ENCODE measurements at regions not wholly inside any gene's neighbourhood (a gene's known extent, or its start where the extent isn't known, plus 50 kb on each side); places are given as distances from the start of the nearest gene placed in this dataset.

DNA sequence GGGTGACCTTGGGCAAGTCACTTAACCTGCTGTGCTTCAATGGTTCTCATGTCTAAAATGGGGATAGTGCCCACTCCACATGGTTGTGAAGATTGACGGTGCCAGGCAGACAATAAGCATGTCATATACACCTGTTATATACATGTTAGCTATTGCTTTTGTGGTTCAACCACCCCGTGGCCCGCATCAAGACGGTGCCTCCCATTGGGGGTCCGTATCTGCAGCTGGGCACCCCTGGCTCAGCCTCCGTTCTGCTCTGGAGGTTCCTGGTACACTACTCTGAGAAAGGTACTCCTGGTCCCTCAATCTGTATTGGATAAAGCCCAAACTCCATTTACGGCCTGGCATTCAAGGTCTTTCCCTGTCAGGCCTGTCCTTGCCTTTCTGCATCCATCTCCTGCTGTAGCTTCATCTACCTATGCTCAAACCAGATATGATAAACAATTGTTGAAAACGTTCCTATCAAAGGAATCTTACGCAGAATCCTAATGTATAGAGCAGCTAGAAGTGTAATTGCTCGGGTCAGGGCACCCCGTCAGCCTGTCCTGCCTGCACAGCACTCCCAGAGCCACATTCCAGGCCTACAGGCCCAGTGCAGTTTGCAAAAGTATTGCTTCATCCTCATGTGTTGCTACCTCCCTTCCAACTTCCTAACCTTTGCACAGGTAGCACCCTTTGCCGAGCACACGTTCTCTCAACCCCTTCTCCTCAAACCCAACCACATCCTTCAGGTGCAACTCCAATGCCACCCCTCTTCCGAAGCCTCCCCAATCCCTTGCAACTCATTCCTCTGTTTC is 194.9 kb downstream of the BCR start:
- TF ChIP-seq CTCF (IDR thresholded peaks at IDR 0.05) (no peak), POLR2AphosphoS5 (IDR thresholded peaks at IDR 0.05) (no peak), POLR2A (IDR thresholded peaks at IDR 0.05) (no peak), EP300 (IDR thresholded peaks at IDR 0.05) (no peak)

All from stomach (tissue), 4 donors.